ENCODE measurements at regions not wholly inside any gene's neighbourhood (a gene's known extent, or its start where the extent isn't known, plus 50 kb on each side); places are given as distances from the start of the nearest gene placed in this dataset.

- no peak for TF ChIP-seq CTCF (IDR thresholded peaks at IDR 0.05; ENCODE audit: insufficient read depth, low read depth, low read length)
- no peak overlapping the region for H3K4me3 ChIP-seq (ENCODE audit: low read depth, low read length)
- DNase-seq (ENCODE audit: low read depth) = no peak
These were observed 77.4 kb downstream of the RTP5 start for GRCh38 chr2:241947004-241947350.

GRCh38 chr2:241947401-241947800, 77.9 kb downstream of the RTP5 start:
- no peak overlapping the region for H3K4me3 ChIP-seq (ENCODE audit: low read depth, low read length)
- no peak for TF ChIP-seq CTCF (IDR thresholded peaks at IDR 0.05; ENCODE audit: insufficient read depth, low read depth, low read length)
- DNase-seq (ENCODE audit: low read depth) = no peak

- H3K4me3 ChIP-seq (ENCODE audit: low read depth, low read length) = no peak overlapping the region
- no peak for DNase-seq (ENCODE audit: low read depth)
- TF ChIP-seq CTCF (IDR thresholded peaks at IDR 0.05; ENCODE audit: insufficient read depth, low read depth, low read length) = no peak
These were observed 78.3 kb downstream of the RTP5 start for GRCh38 chr2:241947876-241948275.

- H3K4me3 ChIP-seq (ENCODE audit: low read depth, low read length) = no peak overlapping the region
- no peak for TF ChIP-seq CTCF (IDR thresholded peaks at IDR 0.05; ENCODE audit: insufficient read depth, low read depth, low read length)
These were observed 78.9 kb downstream of the RTP5 start for GRCh38 chr2:241948299-241948897.

GRCh38 chr2:241948901-241949735, 79.6 kb downstream of the RTP5 start:
- no peak for DNase-seq (ENCODE audit: low read depth)
- no peak for TF ChIP-seq CTCF (IDR thresholded peaks at IDR 0.05; ENCODE audit: insufficient read depth, low read depth, low read length)
- H3K4me3 ChIP-seq (ENCODE audit: low read depth, low read length) = no peak overlapping the region

More at GRCh38 chr2:241948299-241948897, 78.9 kb downstream of the RTP5 start:
- no peak for DNase-seq (ENCODE audit: low read depth)

- no peak for DNase-seq (ENCODE audit: low read depth)
These were observed 80.3 kb downstream of the RTP5 start for GRCh38 chr2:241949736-241950412.

More at GRCh38 chr2:241949736-241950412, 80.3 kb downstream of the RTP5 start:
- no peak for TF ChIP-seq CTCF (IDR thresholded peaks at IDR 0.05; ENCODE audit: insufficient read depth, low read depth, low read length)
- H3K4me3 ChIP-seq (ENCODE audit: low read depth, low read length) = no peak overlapping the region

Measured in fibroblast of villous mesenchyme (primary cell).